ENCODE measurements at regions not wholly inside any gene's neighbourhood (a gene's known extent, or its start where the extent isn't known, plus 50 kb on each side); places are given as distances from the start of the nearest gene placed in this dataset.

DNA sequence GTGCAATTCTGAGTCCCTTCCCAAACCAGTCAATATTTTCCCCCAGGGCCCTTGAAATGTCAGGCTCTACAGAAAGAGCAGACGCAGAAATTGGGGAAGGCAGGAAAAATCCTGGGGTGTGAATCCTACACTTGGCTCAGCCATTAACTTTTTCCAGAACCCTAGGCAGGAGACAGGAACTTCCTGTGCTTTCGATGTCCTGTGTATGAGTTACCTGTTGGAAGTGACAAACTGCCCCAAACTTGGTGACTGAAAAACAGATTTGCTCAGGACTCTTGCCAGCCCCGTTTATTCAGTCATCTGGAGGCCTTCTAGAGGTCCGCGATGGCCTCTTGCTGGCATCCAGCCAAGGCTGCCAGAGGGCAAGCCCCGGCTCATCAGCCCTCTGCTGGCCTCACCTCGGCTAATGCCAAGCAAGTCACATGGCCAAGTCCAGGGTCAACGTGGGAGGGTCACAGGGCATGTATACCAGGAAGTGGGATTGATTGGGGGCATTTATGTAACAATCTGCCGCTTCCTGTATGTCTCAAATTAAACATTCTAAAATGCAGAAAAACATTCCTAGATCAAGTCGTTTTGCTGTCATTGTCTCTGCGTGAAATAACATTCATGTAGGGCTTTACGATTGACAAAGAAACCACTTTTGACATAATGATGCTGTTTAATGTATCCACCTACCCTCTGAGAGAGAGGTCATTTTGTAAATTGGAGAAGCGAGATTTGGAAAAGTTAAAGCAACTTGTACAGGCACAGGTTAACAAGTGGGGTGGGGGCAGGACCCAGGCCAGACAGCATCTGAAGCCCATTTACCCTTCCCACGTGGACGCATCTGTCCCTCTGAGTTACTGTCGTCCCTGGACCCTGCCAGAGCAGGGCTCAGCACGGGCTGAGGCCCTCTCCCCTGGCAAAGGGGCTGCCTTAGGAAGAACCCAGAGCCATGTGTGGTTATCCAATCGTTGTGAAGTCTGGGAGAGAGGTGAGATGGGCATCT lies 179.4 kb downstream of the INHBB start (continued):
- TF ChIP-seq E2F1 (CRISPR knock-in tag; IDR thresholded peaks at IDR 0.05) (no peak), AGO1 (IDR thresholded peaks at IDR 0.05; ENCODE audit: low read depth, low read length, poor library complexity, severe bottlenecking) (no peak), ADNP (CRISPR knock-in tag; IDR thresholded peaks at IDR 0.05) (no peak), ZFP91 (CRISPR knock-in tag; IDR thresholded peaks at IDR 0.05; ENCODE audit: borderline replicate concordance) (peak; percentile 92), ATF7 (IDR thresholded peaks at IDR 0.05) (no peak), ATF7 (CRISPR knock-in tag; IDR thresholded peaks at IDR 0.05) (no peak), TFE3 (CRISPR knock-in tag; IDR thresholded peaks at IDR 0.05) (peak; percentile 98), ZEB1 (IDR thresholded peaks at IDR 0.05; ENCODE audit: insufficient replicate concordance, low read depth) (peak; percentile 70), RNF219 (CRISPR knock-in tag; IDR thresholded peaks at IDR 0.05) (no peak; the same call in 1 of the 2 replicates), EHMT2 (IDR thresholded peaks at IDR 0.05; ENCODE audit: borderline replicate concordance, low read depth, low read length) (no peak), ARHGAP35 (CRISPR knock-in tag; IDR thresholded peaks at IDR 0.05; ENCODE audit: borderline replicate concordance) (peak; percentile 92), SMYD3 (CRISPR knock-in tag; IDR thresholded peaks at IDR 0.05) (peak; percentile 89), IRX3 (CRISPR knock-in tag; IDR thresholded peaks at IDR 0.05; ENCODE audit: borderline replicate concordance, low read depth) (no peak; the same call in 1 of the 2 replicates)
- TF ChIP-seq, protein P1, sequence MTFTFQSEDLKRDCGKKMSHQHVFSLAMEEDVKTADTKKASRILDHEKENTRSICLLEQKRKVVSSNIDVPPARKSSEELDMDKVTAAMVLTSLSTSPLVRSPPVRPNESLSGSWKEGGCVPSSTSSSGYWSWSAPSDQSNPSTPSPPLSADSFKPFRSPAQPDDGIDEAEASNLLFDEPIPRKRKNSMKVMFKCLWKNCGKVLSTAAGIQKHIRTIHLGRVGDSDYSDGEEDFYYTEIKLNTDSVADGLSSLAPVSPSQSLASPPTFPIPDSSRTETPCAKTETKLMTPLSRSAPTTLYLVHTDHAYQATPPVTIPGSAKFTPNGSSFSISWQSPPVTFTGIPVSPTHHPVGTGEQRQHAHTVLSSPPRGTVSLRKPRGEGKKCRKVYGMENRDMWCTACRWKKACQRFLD (CRISPR knock-in tag; IDR thresholded peaks at IDR 0.05; ENCODE audit: borderline replicate concordance) = no peak
- TF ChIP-seq, protein P2, sequence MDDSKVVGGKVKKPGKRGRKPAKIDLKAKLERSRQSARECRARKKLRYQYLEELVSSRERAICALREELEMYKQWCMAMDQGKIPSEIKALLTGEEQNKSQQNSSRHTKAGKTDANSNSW (CRISPR knock-in tag; IDR thresholded peaks at IDR 0.05; ENCODE audit: borderline replicate concordance) = no peak
- TF ChIP-seq, protein P3, sequence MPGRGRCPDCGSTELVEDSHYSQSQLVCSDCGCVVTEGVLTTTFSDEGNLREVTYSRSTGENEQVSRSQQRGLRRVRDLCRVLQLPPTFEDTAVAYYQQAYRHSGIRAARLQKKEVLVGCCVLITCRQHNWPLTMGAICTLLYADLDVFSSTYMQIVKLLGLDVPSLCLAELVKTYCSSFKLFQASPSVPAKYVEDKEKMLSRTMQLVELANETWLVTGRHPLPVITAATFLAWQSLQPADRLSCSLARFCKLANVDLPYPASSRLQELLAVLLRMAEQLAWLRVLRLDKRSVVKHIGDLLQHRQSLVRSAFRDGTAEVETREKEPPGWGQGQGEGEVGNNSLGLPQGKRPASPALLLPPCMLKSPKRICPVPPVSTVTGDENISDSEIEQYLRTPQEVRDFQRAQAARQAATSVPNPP (CRISPR knock-in tag; IDR thresholded peaks at IDR 0.05) = no peak
